Sigmoid colon (tissue), 4 donors: ENCODE measurements at regions not wholly inside any gene's neighbourhood (a gene's known extent, or its start where the extent isn't known, plus 50 kb on each side); places are given as distances from the start of the nearest gene placed in this dataset.

Experiments
- POLR2A ChIP-seq, 2 donors: fragments of 450-650 bp; IDR thresholded peaks; one replicate each; pipeline ENCODE4 v1.6.1; 2016; ENCODE audit warnings: antibody characterized with exemption in 2 of 2, mild to moderate bottlenecking in 2 of 2, moderate library complexity in 2 of 2
- POLR2AphosphoS5 ChIP-seq, 4 donors: sonication (generic); formaldehyde crosslinking; IDR thresholded peaks; one replicate each; pipeline ENCODE4 v1.6.1; 2017; ENCODE audit warnings: antibody characterized with exemption in 4 of 4
- TF ChIP-seq, protein P1 (sequence below), 4 experiments: fragments of 450-650 bp in 3 of 4; fragments of 200-600 bp in 1 of 4; IDR thresholded peaks; one replicate each; pipeline ENCODE4 v1.5.1; 2016 to 2019; ENCODE audit warnings: antibody characterized with exemption in 4 of 4, mild to moderate bottlenecking in 3 of 4, moderate library complexity in 2 of 4

DNA sequence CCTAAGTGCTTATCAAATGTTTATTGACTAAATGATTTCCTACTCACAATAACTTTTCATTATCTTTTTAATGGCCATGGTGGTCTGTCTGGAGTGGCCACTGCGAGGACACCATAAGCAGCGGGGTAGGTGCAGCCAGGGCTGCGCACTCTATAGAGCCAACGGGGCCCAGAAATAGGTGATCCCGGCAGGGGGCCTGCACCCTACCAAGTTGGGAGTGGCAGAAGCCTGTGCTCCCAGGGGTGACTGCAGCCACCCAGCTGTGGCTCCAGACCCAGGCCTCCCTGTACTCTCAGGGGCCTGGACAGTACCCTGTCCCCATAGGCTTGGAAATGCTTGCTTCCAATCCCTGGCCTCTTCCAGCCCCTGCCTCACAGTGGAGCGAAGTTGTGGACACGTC, 426.4 kb upstream of the FAT3 start:
- TF ChIP-seq, protein P1, sequence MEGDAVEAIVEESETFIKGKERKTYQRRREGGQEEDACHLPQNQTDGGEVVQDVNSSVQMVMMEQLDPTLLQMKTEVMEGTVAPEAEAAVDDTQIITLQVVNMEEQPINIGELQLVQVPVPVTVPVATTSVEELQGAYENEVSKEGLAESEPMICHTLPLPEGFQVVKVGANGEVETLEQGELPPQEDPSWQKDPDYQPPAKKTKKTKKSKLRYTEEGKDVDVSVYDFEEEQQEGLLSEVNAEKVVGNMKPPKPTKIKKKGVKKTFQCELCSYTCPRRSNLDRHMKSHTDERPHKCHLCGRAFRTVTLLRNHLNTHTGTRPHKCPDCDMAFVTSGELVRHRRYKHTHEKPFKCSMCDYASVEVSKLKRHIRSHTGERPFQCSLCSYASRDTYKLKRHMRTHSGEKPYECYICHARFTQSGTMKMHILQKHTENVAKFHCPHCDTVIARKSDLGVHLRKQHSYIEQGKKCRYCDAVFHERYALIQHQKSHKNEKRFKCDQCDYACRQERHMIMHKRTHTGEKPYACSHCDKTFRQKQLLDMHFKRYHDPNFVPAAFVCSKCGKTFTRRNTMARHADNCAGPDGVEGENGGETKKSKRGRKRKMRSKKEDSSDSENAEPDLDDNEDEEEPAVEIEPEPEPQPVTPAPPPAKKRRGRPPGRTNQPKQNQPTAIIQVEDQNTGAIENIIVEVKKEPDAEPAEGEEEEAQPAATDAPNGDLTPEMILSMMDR (IDR thresholded peaks at IDR 0.05), result no peak
- no peak for TF ChIP-seq POLR2AphosphoS5 (IDR thresholded peaks at IDR 0.05)
- no peak for TF ChIP-seq POLR2A (IDR thresholded peaks at IDR 0.05)
